NCI-H748 treated with DMSO at 0.1 percent for 48 hours (cell line): ENCODE measurements at regions not wholly inside any gene's neighbourhood (a gene's known extent, or its start where the extent isn't known, plus 50 kb on each side); places are given as distances from the start of the nearest gene placed in this dataset.

ENCODE experiments used
- DNase-seq: peaks from one replicate; lab custom pipeline; 2025; lab: John Stamatoyannopoulos, UW

GRCh38 chr11:79762279-79762921 lies 321.6 kb upstream of the TENM4 start:
- no peak for DNase-seq

- DNase-seq = no peak
Measured at GRCh38 chr11:79758325-79758724, 317.5 kb upstream of the TENM4 start.

- no peak for DNase-seq
Measured at GRCh38 chr11:79747406-79747805, 306.6 kb upstream of the TENM4 start.

- no peak for DNase-seq
Measured at GRCh38 chr11:79744941-79745340, 304.1 kb upstream of the TENM4 start.

- no peak for DNase-seq
Measured at GRCh38 chr11:79742176-79742575, 301.3 kb upstream of the TENM4 start.

- DNase-seq = no peak
Measured at GRCh38 chr11:79739591-79739990, 298.8 kb upstream of the TENM4 start.

- no peak for DNase-seq
Measured at GRCh38 chr11:79727221-79727620, 286.4 kb upstream of the TENM4 start.

- DNase-seq = no peak
Measured at GRCh38 chr11:79720115-79720514, 279.3 kb upstream of the TENM4 start.

GRCh38 chr11:79708319-79708932 lies 267.6 kb upstream of the TENM4 start:
- DNase-seq = peak; percentile 52

- no peak for DNase-seq
Measured at GRCh38 chr11:79705648-79706047, 264.8 kb upstream of the TENM4 start.

GRCh38 chr11:79702303-79702702 lies 261.5 kb upstream of the TENM4 start:
- DNase-seq = no peak

GRCh38 chr11:79699246-79699645 lies 258.4 kb upstream of the TENM4 start:
- no peak for DNase-seq

GRCh38 chr11:79697905-79698304 lies 257.1 kb upstream of the TENM4 start:
- DNase-seq = no peak

- no peak for DNase-seq
Measured at GRCh38 chr11:79694368-79694767, 253.5 kb upstream of the TENM4 start.

GRCh38 chr11:79691445-79691844 lies 250.6 kb upstream of the TENM4 start:
- DNase-seq = peak; percentile 5

GRCh38 chr11:79686703-79687419 lies 246.0 kb upstream of the TENM4 start:
- DNase-seq = no peak

GRCh38 chr11:79683930-79684329 lies 243.1 kb upstream of the TENM4 start:
- DNase-seq = no peak

- no peak for DNase-seq
Measured at GRCh38 chr11:79678780-79679452, 238.1 kb upstream of the TENM4 start.

- no peak for DNase-seq
Measured at GRCh38 chr11:79676396-79676795, 235.6 kb upstream of the TENM4 start.

- no peak for DNase-seq
Measured at GRCh38 chr11:79675081-79675480, 234.3 kb upstream of the TENM4 start.

GRCh38 chr11:79672786-79673185 lies 232.0 kb upstream of the TENM4 start:
- no peak for DNase-seq

GRCh38 chr11:79671401-79671800 lies 230.6 kb upstream of the TENM4 start:
- no peak for DNase-seq

GRCh38 chr11:79670882-79671281 lies 230.1 kb upstream of the TENM4 start:
- no peak for DNase-seq
